SK-N-DZ (cell line): ENCODE measurements at regions not wholly inside any gene's neighbourhood (a gene's known extent, or its start where the extent isn't known, plus 50 kb on each side); places are given as distances from the start of the nearest gene placed in this dataset.
"Not testable (repeated sequence)": the region's sequence is repeated elsewhere in the genome, so short reads cannot be mapped to it uniquely, and the experiment has no call there.

Experiments
- DNase-seq: peaks from one replicate; pipeline ENCODE4 v3.0.0-alpha.2; 2015; ENCODE audit warnings: low spot score

- DNase-seq = no peak
Measured at GRCh38 chr17:70519300-70519699, 350.0 kb downstream of the KCNJ2 start.

DNA sequence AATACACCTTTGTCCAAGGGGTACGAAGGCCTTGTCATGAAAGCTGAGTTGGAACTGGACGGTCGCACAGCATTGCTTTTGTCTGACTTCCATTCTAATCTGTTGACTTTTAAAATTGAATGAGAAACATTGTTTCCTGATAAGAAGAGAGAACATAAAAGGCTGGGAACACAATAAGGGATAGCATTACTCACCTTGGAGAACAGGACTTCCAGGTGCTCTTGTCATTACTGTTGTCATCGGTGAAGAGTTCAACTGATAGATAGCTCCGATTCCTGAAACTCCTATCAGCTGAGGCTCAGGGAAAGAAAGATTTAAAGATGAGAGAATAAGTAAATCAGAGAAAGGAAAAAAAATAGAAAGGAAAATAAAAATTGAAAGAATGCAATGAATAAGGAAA, 351.1 kb downstream of the KCNJ2 start:
- no peak for DNase-seq

DNA sequence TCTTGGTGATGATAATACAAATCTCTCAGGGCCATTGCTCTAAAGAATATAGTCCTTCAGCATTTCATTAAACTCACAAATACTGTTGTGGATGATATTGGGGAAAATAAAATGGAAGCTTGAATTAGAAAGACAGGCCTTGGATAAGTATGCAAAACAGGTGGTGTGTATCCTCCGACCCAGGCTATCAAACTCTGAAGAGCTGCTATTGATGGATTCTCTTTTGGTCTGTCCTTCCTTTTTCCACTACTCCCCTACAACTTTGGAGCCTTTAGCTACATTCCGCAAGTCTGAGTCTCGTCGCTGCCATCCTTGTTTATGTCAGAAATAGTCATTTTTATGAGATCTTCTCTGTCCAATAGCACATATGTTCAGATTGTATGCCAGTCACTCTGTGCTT, 351.6 kb downstream of the KCNJ2 start:
- DNase-seq = no peak

GRCh38 chr17:70521821-70522256, 352.5 kb downstream of the KCNJ2 start:
- no peak for DNase-seq

DNA sequence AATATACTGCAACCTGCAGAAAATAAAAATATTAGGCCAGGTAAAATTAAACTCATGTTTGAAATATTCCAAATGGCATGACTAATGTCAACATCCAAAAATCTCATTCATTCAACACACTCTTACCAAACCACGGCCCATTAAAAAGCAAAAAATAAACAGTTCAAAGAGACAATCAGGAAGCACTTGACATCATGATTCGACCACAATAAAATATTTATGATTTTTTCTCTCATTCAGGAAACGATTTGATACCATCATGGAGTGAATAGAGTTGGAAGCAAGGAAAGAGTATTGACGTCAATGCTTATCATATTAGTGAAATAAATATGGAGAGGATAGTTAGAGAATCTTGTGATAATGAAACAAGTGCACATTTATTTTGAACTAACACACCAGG, 354.1 kb downstream of the KCNJ2 start:
- no peak for DNase-seq

DNA sequence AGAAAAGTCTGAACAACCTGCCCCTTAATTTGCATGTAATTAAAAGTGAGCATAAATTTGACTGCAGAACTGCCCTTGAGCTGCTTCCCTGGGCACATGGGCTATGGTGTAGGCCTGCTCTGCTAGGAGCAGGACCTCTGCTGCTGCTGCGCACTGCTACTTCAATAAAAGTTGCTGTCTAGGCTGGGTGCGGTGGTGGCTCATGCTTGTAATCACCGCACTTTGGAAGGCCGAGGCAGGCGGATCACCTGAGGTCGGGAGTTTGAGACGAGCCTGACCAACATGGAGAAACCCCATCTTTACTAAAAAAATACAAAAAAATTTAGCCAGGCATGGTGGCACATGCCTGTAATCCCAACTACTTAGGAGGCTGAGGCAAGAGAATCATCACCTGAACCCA, 355.7 kb downstream of the KCNJ2 start:
- DNase-seq = not testable (repeated sequence)

DNA sequence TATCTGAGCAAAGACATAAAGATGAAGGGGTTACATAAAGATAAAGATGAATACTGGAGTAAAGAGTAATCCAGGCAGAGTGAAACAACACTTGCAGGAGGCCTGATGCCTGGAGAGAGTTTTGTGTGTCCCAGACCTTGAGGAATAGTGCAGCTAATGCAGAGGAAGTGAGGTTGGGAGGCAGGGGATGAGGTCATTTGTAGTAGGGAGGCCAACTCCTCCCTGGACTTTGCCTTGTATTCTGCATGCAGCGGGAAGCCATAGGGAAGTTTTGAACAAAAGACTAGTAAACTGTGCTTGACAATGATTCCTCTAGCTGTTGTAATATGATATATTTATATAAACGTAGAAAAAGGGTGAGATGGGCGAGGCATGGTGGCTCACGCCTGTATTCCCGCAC, 356.6 kb downstream of the KCNJ2 start:
- DNase-seq = no peak

DNA sequence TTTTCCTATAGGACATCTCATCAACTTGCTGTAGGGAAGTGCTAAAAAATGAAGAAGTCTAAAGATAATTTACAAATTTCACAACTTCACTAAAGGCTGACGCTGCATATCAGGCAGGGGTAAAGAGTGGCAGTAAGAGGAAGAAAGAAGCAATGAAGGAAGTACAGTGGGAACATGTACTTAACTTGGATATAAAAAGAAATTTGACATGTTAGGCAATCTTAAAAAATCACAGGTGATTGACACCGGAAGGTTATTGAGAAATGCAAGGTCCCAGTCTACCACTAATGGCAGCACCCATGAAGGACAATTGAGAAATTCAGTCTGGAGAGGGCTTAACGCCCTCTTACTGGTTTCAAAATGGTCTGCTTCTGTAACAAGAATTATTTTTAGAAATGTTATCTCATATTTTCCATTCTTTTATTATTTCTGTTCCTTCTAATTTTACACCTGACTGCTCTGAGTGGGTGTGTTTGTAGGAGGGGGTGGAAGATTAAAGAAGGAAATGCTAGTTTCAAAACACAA, 358.1 kb downstream of the KCNJ2 start:
- no peak for DNase-seq

GRCh38 chr17:70533427-70533826, 364.1 kb downstream of the KCNJ2 start:
- DNase-seq = no peak

DNA sequence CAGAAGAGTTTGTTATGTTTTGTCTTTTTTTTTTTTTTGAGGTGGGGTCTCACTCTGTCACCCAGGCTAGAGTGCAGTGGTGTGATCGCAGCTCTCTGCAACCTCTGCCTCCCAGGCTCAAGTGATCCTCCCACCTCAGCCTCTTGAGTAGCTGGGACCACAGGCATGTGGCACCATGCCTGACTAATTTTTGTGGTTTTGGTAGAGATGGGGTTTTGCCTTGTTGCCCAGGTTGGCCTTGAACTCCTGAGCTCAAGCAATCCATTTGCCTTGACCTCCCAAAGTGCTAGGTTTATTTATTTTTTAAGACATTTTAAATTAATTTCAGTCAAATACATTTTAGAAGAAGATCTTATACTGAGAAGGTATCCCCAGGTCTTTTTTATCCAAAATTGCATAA, 366.7 kb downstream of the KCNJ2 start:
- DNase-seq = no peak

GRCh38 chr17:70539132-70539924, 370.0 kb downstream of the KCNJ2 start:
- no peak for DNase-seq

GRCh38 chr17:70542876-70543275, 373.5 kb downstream of the KCNJ2 start:
- no peak for DNase-seq

GRCh38 chr17:70544317-70544716, 375.0 kb downstream of the KCNJ2 start:
- no peak for DNase-seq

- DNase-seq = peak; percentile 36
Measured at GRCh38 chr17:70552230-70552981, 383.1 kb downstream of the KCNJ2 start.

DNA sequence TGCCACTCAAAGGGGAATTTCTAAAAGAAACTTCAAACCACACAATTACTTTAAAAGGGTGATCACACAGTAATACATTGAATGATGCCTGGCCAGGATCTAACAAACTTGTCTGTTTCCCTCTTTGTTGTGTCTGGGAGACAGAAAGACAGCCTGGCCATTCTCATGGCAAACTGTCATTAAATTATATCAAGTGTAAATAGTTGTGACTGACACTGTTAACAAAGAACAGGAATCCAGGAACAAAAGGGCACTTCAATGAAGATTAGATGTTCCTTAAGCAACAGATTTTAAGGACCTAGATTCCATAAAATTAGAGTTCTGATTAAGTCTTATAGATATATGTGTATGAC, 383.6 kb downstream of the KCNJ2 start:
- DNase-seq = no peak

DNA sequence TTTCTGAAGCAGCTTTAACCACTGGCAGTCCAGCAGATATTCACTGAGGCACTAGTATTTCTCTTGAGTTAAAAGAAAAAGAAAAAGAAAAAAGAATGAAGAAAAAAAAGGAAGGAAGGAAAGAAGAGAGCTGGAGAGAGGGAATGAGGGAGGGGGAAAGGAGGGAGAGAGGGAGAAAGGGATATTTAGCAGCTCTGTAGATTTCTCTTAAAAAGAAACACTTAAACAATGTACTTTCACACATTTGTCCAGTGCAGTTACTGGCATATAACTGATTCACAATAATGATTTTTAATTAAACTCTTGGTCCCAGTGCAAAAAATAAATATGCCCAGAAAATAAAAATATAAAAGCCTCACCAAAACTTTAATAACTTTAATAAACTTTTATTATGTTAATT, 386.4 kb downstream of the KCNJ2 start:
- no peak for DNase-seq

- no peak for DNase-seq
Measured at GRCh38 chr17:70558821-70559220, 389.5 kb downstream of the KCNJ2 start.

DNA sequence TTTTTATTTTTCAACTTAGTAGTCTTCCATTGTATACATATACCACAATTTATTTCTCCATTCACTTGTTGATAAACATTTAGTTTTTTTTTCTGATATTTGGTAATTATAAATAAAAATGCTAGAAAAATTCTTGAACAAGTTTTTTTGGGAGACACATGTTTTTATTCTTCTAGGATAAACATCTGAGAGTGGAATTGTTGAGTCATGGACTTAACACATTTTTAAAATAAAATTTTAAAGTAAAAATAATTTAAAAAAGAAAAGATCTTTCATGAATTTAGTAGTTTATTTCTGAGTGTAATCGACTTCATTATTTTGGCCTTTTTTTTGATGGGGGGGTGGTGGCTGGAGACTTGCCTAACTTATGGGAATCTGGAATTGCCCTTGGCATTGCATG, 391.1 kb downstream of the KCNJ2 start:
- no peak for DNase-seq

- no peak for DNase-seq
Measured at GRCh38 chr17:70562137-70562536, 392.8 kb downstream of the KCNJ2 start.

GRCh38 chr17:70563281-70563820, 394.0 kb downstream of the KCNJ2 start:
- DNase-seq = no peak

- no peak for DNase-seq
Measured at GRCh38 chr17:70564006-70564620, 394.8 kb downstream of the KCNJ2 start.

DNA sequence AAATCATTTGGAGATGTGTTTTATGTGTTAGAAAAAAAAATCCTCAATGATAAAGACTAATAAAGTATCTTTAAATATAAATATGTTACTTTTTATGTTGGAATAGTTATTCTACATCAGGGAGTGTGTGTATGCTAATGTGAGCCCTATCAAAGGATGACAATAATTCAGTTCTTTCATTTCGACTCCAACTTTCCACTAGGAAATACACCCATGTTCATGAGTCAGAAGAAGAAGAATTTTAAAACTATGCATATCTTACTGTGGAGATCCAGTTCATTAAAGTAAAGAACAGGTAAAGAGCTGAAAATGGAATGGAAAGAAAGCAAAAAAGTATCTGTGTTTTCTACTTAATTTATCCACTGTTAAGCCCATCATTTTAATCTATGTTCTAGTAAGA, 399.8 kb downstream of the KCNJ2 start:
- no peak for DNase-seq
